NB4 (cell line): ENCODE measurements at regions not wholly inside any gene's neighbourhood (a gene's known extent, or its start where the extent isn't known, plus 50 kb on each side); places are given as distances from the start of the nearest gene placed in this dataset.

Experiments
- CTCF ChIP-seq: IDR thresholded peaks from one replicate; pipeline ENCODE4 v1.5.1; 2012; ENCODE audit warnings: low read depth, low read length
- MYC ChIP-seq: IDR thresholded peaks from 2 replicates; pipeline ENCODE4 v1.6.1; 2011; ENCODE audit warnings: low read depth, low read length
- POLR2A ChIP-seq: IDR thresholded peaks from 2 replicates; pipeline ENCODE4 v1.6.1; 2011; ENCODE audit warnings: mild to moderate bottlenecking; ENCODE audit not compliant: insufficient read length; ENCODE audit errors: extremely low read depth
- TF ChIP-seq, protein P1 (sequence below): IDR thresholded peaks from 2 replicates; pipeline ENCODE4 v1.6.1; 2011; ENCODE audit warnings: low read depth, low read length

- TF ChIP-seq POLR2A (no peak), CTCF (no peak), MYC (no peak)
- TF ChIP-seq, protein P1, sequence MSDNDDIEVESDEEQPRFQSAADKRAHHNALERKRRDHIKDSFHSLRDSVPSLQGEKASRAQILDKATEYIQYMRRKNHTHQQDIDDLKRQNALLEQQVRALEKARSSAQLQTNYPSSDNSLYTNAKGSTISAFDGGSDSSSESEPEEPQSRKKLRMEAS: no peak
Observed at GRCh38 chr2:21328177-21328576, 204.4 kb downstream of the TDRD15 start.
